Neuronal stem cell (in vitro differentiated cells): ENCODE measurements at regions not wholly inside any gene's neighbourhood (a gene's known extent, or its start where the extent isn't known, plus 50 kb on each side); places are given as distances from the start of the nearest gene placed in this dataset.

Source experiments
- DNase-seq: peaks from one replicate; pipeline ENCODE4 v3.0.0-alpha.2; 2013; ENCODE audit warnings: low spot score
- H2AFZ ChIP-seq: one replicate; pipeline ENCODE4 v1.6.1; 2013; ENCODE audit warnings: mild to moderate bottlenecking, low read length, inconsistent platforms
- H2AK5ac ChIP-seq: 2 replicates; pipeline ENCODE4 v1.6.1; 2013; ENCODE audit warnings: low read depth, mild to moderate bottlenecking, inconsistent platforms, low read length, moderate library complexity, mixed read lengths
- H2BK120ac ChIP-seq: 2 replicates; pipeline ENCODE4 v1.6.1; 2013; ENCODE audit warnings: low read depth, mild to moderate bottlenecking, inconsistent platforms, low read length, moderate library complexity, mixed read lengths
- H2BK12ac ChIP-seq: one replicate; pipeline ENCODE4 v1.6.1; 2013; ENCODE audit warnings: low read length, inconsistent platforms
- H2BK15ac ChIP-seq: 2 replicates; pipeline ENCODE4 v1.6.1; 2013; ENCODE audit warnings: mild to moderate bottlenecking, low read length, inconsistent platforms, mixed read lengths
- H2BK5ac ChIP-seq: one replicate; pipeline ENCODE4 v1.6.1; 2013; ENCODE audit warnings: inconsistent platforms, mild to moderate bottlenecking, low read length, moderate library complexity
- H3K14ac ChIP-seq: one replicate; pipeline ENCODE4 v1.6.1; 2013; ENCODE audit warnings: low read length, inconsistent platforms
- H3K18ac ChIP-seq: 2 replicates; pipeline ENCODE4 v1.6.1; 2013; ENCODE audit warnings: low read length, inconsistent platforms
- H3K23ac ChIP-seq: 2 replicates; pipeline ENCODE4 v1.6.1; 2013; ENCODE audit warnings: low read depth, mild to moderate bottlenecking, mixed read lengths, low read length, inconsistent platforms; ENCODE audit not compliant: poor library complexity
- H3K27ac ChIP-seq: replicated peaks from 3 replicates; pipeline ENCODE4 v1.5.1; 2013; ENCODE audit warnings: low read length, inconsistent platforms
- H3K27me3 ChIP-seq, 3 experiments: 2 replicates each; pipeline ENCODE4 v1.6.1; 2013; ENCODE audit warnings: low read length in 3 of 3, mild to moderate bottlenecking in 2 of 3, inconsistent platforms in 1 of 3, low read depth in 1 of 3, mixed read lengths in 1 of 3, moderate library complexity in 1 of 3; ENCODE audit not compliant: control insufficient read depth in 3 of 3, insufficient read depth in 3 of 3
- H3K36me3 ChIP-seq, 2 donors: replicated peaks in 1 of 2; 2 replicates each; pipeline ENCODE4 v1.6.1; 2013; ENCODE audit warnings: low read length in 2 of 2; ENCODE audit not compliant: control insufficient read depth in 2 of 2, insufficient read depth in 2 of 2
- H3K4ac ChIP-seq: 2 replicates; pipeline ENCODE4 v1.6.1; 2013; ENCODE audit warnings: inconsistent platforms, mild to moderate bottlenecking, low read length, moderate library complexity
- H3K4me1 ChIP-seq, 2 donors: 1 replicate in 1 of 2; 2 replicates in 1 of 2; pipeline ENCODE4 v1.6.1; 2013; ENCODE audit warnings: low read length in 2 of 2, low read depth in 1 of 2; ENCODE audit not compliant: control insufficient read depth in 2 of 2, insufficient read depth in 1 of 2
- H3K4me2 ChIP-seq: one replicate; pipeline ENCODE4 v1.6.1; 2013; ENCODE audit warnings: mild to moderate bottlenecking, low read length, inconsistent platforms; ENCODE audit not compliant: insufficient read depth, poor library complexity, severe bottlenecking
- H3K4me3 ChIP-seq, 2 donors: 2 replicates each; pipeline ENCODE4 v1.5.1; 2013; ENCODE audit warnings: low read length in 2 of 2, mild to moderate bottlenecking in 2 of 2, inconsistent platforms in 1 of 2, moderate library complexity in 1 of 2
- H3K79me1 ChIP-seq: one replicate; pipeline ENCODE4 v1.6.1; 2013; ENCODE audit warnings: low read depth, mild to moderate bottlenecking, inconsistent platforms, low read length, moderate library complexity
- H3K9ac ChIP-seq: one replicate; pipeline ENCODE4 v1.6.1; 2013; ENCODE audit warnings: mild to moderate bottlenecking, low read depth, low read length, inconsistent platforms; ENCODE audit not compliant: poor library complexity
- H3K9me3 ChIP-seq, 2 donors: replicated peaks in 1 of 2; 2 replicates each; pipeline versions ENCODE3 to v1.6.1; 2013; ENCODE audit warnings: low read length in 2 of 2, mild to moderate bottlenecking in 2 of 2, inconsistent platforms in 1 of 2, low read depth in 1 of 2, mixed read lengths in 1 of 2, moderate library complexity in 1 of 2; ENCODE audit not compliant: control insufficient read depth in 2 of 2, insufficient read depth in 1 of 2
- H4K8ac ChIP-seq: one replicate; pipeline ENCODE4 v1.6.1; 2013; ENCODE audit warnings: low read depth, mild to moderate bottlenecking, inconsistent platforms, low read length, moderate library complexity
- H4K91ac ChIP-seq: one replicate; pipeline ENCODE4 v1.6.1; 2013; ENCODE audit warnings: low read length, low read depth, mild to moderate bottlenecking, inconsistent platforms; ENCODE audit not compliant: poor library complexity
- WGBS, 2 donors: extraction: QIAGEN DNeasy Blood & Tissue Kit; methylation state at CpG; one replicate each; pipeline ENCODE4 v1.1.7; 2013; ENCODE audit warnings: missing lambda C conversion rate in 2 of 2, mixed read lengths in 1 of 2; ENCODE audit not compliant: insufficient read length in 2 of 2, insufficient replicate concordance in 1 of 2; ENCODE audit errors: extremely low coverage in 2 of 2; 5-methylcytosine and 5-hydroxymethylcytosine counted together

- H3K18ac ChIP-seq, result no peak overlapping the region
- H3K14ac ChIP-seq, result no peak overlapping the region
- H2BK12ac ChIP-seq, result no peak overlapping the region
- H3K4ac ChIP-seq, result no peak overlapping the region
- DNase-seq, result no peak
- H3K4me3 ChIP-seq, result no peak overlapping the region
- H3K79me1 ChIP-seq, result no peaks in the 10 kb centered on the region
- no peak overlapping the region for H4K91ac ChIP-seq
- no peak overlapping the region for H2BK5ac ChIP-seq
- no peak overlapping the region for H2AK5ac ChIP-seq
- H3K9ac ChIP-seq, result no peak overlapping the region
- H2BK15ac ChIP-seq, result no peak overlapping the region
- no peak overlapping the region for H2AFZ ChIP-seq
- H4K8ac ChIP-seq, result no peak overlapping the region
- no peak overlapping the region for H3K27ac ChIP-seq
- H3K9me3 ChIP-seq, result no peaks in the 10 kb centered on the region
- no peaks in the 10 kb centered on the region for H3K36me3 ChIP-seq
- H3K4me1 ChIP-seq, result no peaks in the 10 kb centered on the region
- no peak overlapping the region for H3K23ac ChIP-seq
- no peaks in the 10 kb centered on the region for H3K27me3 ChIP-seq
- WGBS, 2 donors, result no CpG with 5 or more reads among the region's 1 CpG
- H2BK120ac ChIP-seq, result no peak overlapping the region
- no peak overlapping the region for H3K4me2 ChIP-seq
These were observed 1298.7 kb upstream of the CNTN5 start for GRCh38 chr11:97722065-97722464.

GRCh38 chr11:97722721-97723120, 1298.0 kb upstream of the CNTN5 start:
- Histone ChIP-seq H3K23ac (no peak overlapping the region), H4K91ac (no peak overlapping the region), H2BK120ac (no peak overlapping the region), H3K4me3 (no peak overlapping the region), H3K9me3 (no peaks in the 10 kb centered on the region), H4K8ac (no peak overlapping the region), H2BK5ac (no peak overlapping the region), H3K4me2 (no peak overlapping the region), H3K4me1 (no peaks in the 10 kb centered on the region), H3K27me3 (no peaks in the 10 kb centered on the region), H3K18ac (no peak overlapping the region), H2BK12ac (no peak overlapping the region), H3K79me1 (no peaks in the 10 kb centered on the region), H3K14ac (no peak overlapping the region), H2AK5ac (no peak overlapping the region), H3K4ac (no peak overlapping the region), H2BK15ac (no peak overlapping the region), H3K9ac (no peak overlapping the region), H3K27ac (no peak overlapping the region), H2AFZ (no peak overlapping the region), H3K36me3 (no peaks in the 10 kb centered on the region)
- no peak for DNase-seq
- WGBS, 2 donors, result no CpG with 5 or more reads among the region's 1 CpG

DNA sequence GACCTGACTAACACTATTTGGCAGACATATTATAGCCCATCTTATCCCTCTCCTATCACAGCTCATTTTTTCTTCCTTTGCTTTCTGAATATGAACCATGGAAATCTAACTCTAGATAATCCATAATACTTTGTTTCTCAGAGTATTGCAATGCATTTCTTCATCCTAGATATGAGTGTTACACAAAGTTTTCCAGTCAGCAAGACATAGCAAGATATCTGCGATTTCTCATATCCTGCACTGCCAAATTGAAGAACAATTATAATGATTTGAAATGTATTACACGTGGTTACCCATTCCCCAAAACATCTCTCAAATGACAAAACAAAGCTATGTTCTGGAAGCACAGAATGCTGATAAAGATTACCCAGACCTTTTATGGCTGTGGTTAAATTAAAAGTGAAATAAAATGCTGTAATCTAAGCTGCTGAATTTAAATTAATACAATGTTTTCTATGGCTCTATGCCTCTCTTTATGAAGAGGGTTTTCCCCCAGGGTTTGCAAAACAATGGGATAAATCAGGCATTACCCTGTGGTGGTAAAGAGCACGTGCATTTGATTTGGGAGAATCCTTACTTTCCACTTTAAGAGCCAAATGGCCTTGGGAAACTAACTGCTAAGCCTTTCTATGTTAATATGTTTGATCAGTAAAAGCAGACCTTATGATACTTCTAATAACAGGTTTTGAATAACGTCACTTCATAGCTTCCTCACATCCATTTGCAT, 1291.0 kb upstream of the CNTN5 start:
- H2BK15ac ChIP-seq, result no peak overlapping the region
- H4K91ac ChIP-seq, result no peak overlapping the region
- no peak overlapping the region for H3K9ac ChIP-seq
- no peaks in the 10 kb centered on the region for H3K36me3 ChIP-seq
- H3K9me3 ChIP-seq, result no peaks in the 10 kb centered on the region
- no peak overlapping the region for H3K14ac ChIP-seq
- no peaks in the 10 kb centered on the region for H3K79me1 ChIP-seq
- no peak overlapping the region for H2AK5ac ChIP-seq
- no peak overlapping the region for H2BK120ac ChIP-seq
- H3K23ac ChIP-seq, result no peak overlapping the region
- H3K27ac ChIP-seq, result no peak overlapping the region
- no CpG with 5 or more reads among the region's 4 CpGs for WGBS, 2 donors
- no peak overlapping the region for H3K18ac ChIP-seq
- H4K8ac ChIP-seq, result no peak overlapping the region
- H2AFZ ChIP-seq, result no peak overlapping the region
- H2BK12ac ChIP-seq, result no peak overlapping the region
- H3K4me3 ChIP-seq, result no peak overlapping the region
- no peak overlapping the region for H2BK5ac ChIP-seq
- H3K27me3 ChIP-seq, result no peaks in the 10 kb centered on the region
- H3K4ac ChIP-seq, result no peak overlapping the region
- no peak for DNase-seq
- no peak overlapping the region for H3K4me2 ChIP-seq
- H3K4me1 ChIP-seq, result no peaks in the 10 kb centered on the region

- no peak overlapping the region for H3K23ac ChIP-seq
- no peaks in the 10 kb centered on the region for H3K9me3 ChIP-seq
- no peak overlapping the region for H2BK5ac ChIP-seq
- no peak overlapping the region for H2AFZ ChIP-seq
- no peak for DNase-seq
- no peak overlapping the region for H3K4ac ChIP-seq
- H3K27me3 ChIP-seq, result no peaks in the 10 kb centered on the region
- H3K79me1 ChIP-seq, result no peaks in the 10 kb centered on the region
- no peak overlapping the region for H2BK120ac ChIP-seq
- H4K91ac ChIP-seq, result no peak overlapping the region
- no peaks in the 10 kb centered on the region for H3K36me3 ChIP-seq
- H3K4me1 ChIP-seq, result no peaks in the 10 kb centered on the region
- H4K8ac ChIP-seq, result no peak overlapping the region
- H2AK5ac ChIP-seq, result no peak overlapping the region
- no peak overlapping the region for H3K4me3 ChIP-seq
- H3K14ac ChIP-seq, result no peak overlapping the region
- no peak overlapping the region for H3K18ac ChIP-seq
- no peak overlapping the region for H3K27ac ChIP-seq
- H3K9ac ChIP-seq, result no peak overlapping the region
- no peak overlapping the region for H3K4me2 ChIP-seq
- H2BK15ac ChIP-seq, result no peak overlapping the region
- WGBS, 2 donors, result no CpG with 5 or more reads among the region's 1 CpG
- no peak overlapping the region for H2BK12ac ChIP-seq
These were observed 1288.6 kb upstream of the CNTN5 start for GRCh38 chr11:97732011-97732632.
